ENCODE measurements at regions not wholly inside any gene's neighbourhood (a gene's known extent, or its start where the extent isn't known, plus 50 kb on each side); places are given as distances from the start of the nearest gene placed in this dataset.
"Not testable (repeated sequence)": the region's sequence is repeated elsewhere in the genome, so short reads cannot be mapped to it uniquely, and the experiment has no call there.

- DNase-seq (ENCODE audit: low spot score), result no peak
Observed at GRCh38 chr16:26721290-26721689, 345.4 kb upstream of the C16orf82 start.

GRCh38 chr16:26721957-26722356 is 344.8 kb upstream of the C16orf82 start:
- not testable (repeated sequence) for DNase-seq (ENCODE audit: low spot score)

- no peak for DNase-seq (ENCODE audit: low spot score)
Observed at GRCh38 chr16:26724189-26724588, 342.5 kb upstream of the C16orf82 start.

GRCh38 chr16:26727848-26728247 is 338.9 kb upstream of the C16orf82 start:
- DNase-seq (ENCODE audit: low spot score), result no peak

GRCh38 chr16:26729951-26730541 is 336.7 kb upstream of the C16orf82 start:
- DNase-seq (ENCODE audit: low spot score), result no peak

- no peak for DNase-seq (ENCODE audit: low spot score)
Observed at GRCh38 chr16:26731729-26732128, 335.0 kb upstream of the C16orf82 start.

- no peak for DNase-seq (ENCODE audit: low spot score)
Observed at GRCh38 chr16:26733710-26734109, 333.0 kb upstream of the C16orf82 start.

GRCh38 chr16:26735521-26735920 is 331.2 kb upstream of the C16orf82 start:
- DNase-seq (ENCODE audit: low spot score), result no peak

- DNase-seq (ENCODE audit: low spot score), result no peak
Observed at GRCh38 chr16:26736084-26736483, 330.6 kb upstream of the C16orf82 start.

GRCh38 chr16:26740771-26741170 is 326.0 kb upstream of the C16orf82 start:
- no peak for DNase-seq (ENCODE audit: low spot score)

- DNase-seq (ENCODE audit: low spot score), result no peak
Observed at GRCh38 chr16:26742040-26742439, 324.7 kb upstream of the C16orf82 start.

GRCh38 chr16:26744430-26744829 is 322.3 kb upstream of the C16orf82 start:
- no peak for DNase-seq (ENCODE audit: low spot score)

GRCh38 chr16:26747760-26748159 is 319.0 kb upstream of the C16orf82 start:
- no peak for DNase-seq (ENCODE audit: low spot score)

GRCh38 chr16:26749072-26749471 is 317.7 kb upstream of the C16orf82 start:
- no peak for DNase-seq (ENCODE audit: low spot score)

- no peak for DNase-seq (ENCODE audit: low spot score)
Observed at GRCh38 chr16:26752166-26752565, 314.6 kb upstream of the C16orf82 start.

GRCh38 chr16:26756633-26757032 is 310.1 kb upstream of the C16orf82 start:
- DNase-seq (ENCODE audit: low spot score), result no peak

GRCh38 chr16:26762594-26762993 is 304.1 kb upstream of the C16orf82 start:
- no peak for DNase-seq (ENCODE audit: low spot score)

GRCh38 chr16:26765087-26765486 is 301.6 kb upstream of the C16orf82 start:
- DNase-seq (ENCODE audit: low spot score), result no peak

GRCh38 chr16:26768385-26769010 is 298.2 kb upstream of the C16orf82 start:
- no peak for DNase-seq (ENCODE audit: low spot score)

GRCh38 chr16:26770547-26770946 is 296.2 kb upstream of the C16orf82 start:
- no peak for DNase-seq (ENCODE audit: low spot score)

GRCh38 chr16:26772503-26772902 is 294.2 kb upstream of the C16orf82 start:
- DNase-seq (ENCODE audit: low spot score), result no peak

- DNase-seq (ENCODE audit: low spot score), result no peak
Observed at GRCh38 chr16:26777821-26778220, 288.9 kb upstream of the C16orf82 start.

GRCh38 chr16:26787924-26788323 is 278.8 kb upstream of the C16orf82 start:
- no peak for DNase-seq (ENCODE audit: low spot score)

GRCh38 chr16:26791169-26791568 is 275.6 kb upstream of the C16orf82 start:
- no peak for DNase-seq (ENCODE audit: low spot score)

All from CD4-positive, alpha-beta T cell treated with Interleukin-2 at 100 ng/mL for 4 hours (primary cell).